ENCODE measurements at regions not wholly inside any gene's neighbourhood (a gene's known extent, or its start where the extent isn't known, plus 50 kb on each side); places are given as distances from the start of the nearest gene placed in this dataset.

- DNase-seq = no peak
These were observed 52.8 kb downstream of the FAM43A start for GRCh38 chr3:194738254-194739093.

- DNase-seq = no peak
These were observed 54.0 kb downstream of the FAM43A start for GRCh38 chr3:194739498-194740284.

- no peak for DNase-seq
These were observed 55.3 kb downstream of the FAM43A start for GRCh38 chr3:194740859-194741491.

- DNase-seq = no peak
These were observed 56.2 kb downstream of the FAM43A start for GRCh38 chr3:194741916-194742315.

- no peak for DNase-seq
These were observed 59.1 kb downstream of the FAM43A start for GRCh38 chr3:194744826-194745225.

GRCh38 chr3:194745422-194746184, 59.9 kb downstream of the FAM43A start:
- no peak for DNase-seq

GRCh38 chr3:194748225-194748624, 62.5 kb downstream of the FAM43A start:
- DNase-seq = no peak

GRCh38 chr3:194749631-194750490, 64.2 kb downstream of the FAM43A start:
- no peak for DNase-seq

- DNase-seq = no peak
These were observed 64.8 kb downstream of the FAM43A start for GRCh38 chr3:194750491-194750828.

- no peak for DNase-seq
These were observed 70.2 kb downstream of the FAM43A start for GRCh38 chr3:194755671-194756459.

GRCh38 chr3:194756460-194756779, 70.7 kb downstream of the FAM43A start:
- DNase-seq = no peak

GRCh38 chr3:194756791-194757325, 71.2 kb downstream of the FAM43A start:
- no peak for DNase-seq

- no peak for DNase-seq
These were observed 72.0 kb downstream of the FAM43A start for GRCh38 chr3:194757647-194758061.

- DNase-seq = no peak
These were observed 73.0 kb downstream of the FAM43A start for GRCh38 chr3:194758716-194759115.

GRCh38 chr3:194760494-194761137, 74.9 kb downstream of the FAM43A start:
- no peak for DNase-seq

- no peak for DNase-seq
These were observed 75.7 kb downstream of the FAM43A start for GRCh38 chr3:194761384-194761783.

- DNase-seq = no peak
These were observed 81.2 kb downstream of the FAM43A start for GRCh38 chr3:194766845-194767244.

- no peak for DNase-seq
These were observed 81.9 kb downstream of the FAM43A start for GRCh38 chr3:194767446-194768207.

- no peak for DNase-seq
These were observed 82.9 kb downstream of the FAM43A start for GRCh38 chr3:194768586-194768985.
